CD4-positive, alpha-beta T cell treated with Interleukin-2 at 100 ng/mL for 4 hours (primary cell): ENCODE measurements at regions not wholly inside any gene's neighbourhood (a gene's known extent, or its start where the extent isn't known, plus 50 kb on each side); places are given as distances from the start of the nearest gene placed in this dataset.

Source experiments
- DNase-seq: peaks from one replicate; pipeline ENCODE4 v3.0.0-alpha.2; 2020; ENCODE audit warnings: low spot score

DNA sequence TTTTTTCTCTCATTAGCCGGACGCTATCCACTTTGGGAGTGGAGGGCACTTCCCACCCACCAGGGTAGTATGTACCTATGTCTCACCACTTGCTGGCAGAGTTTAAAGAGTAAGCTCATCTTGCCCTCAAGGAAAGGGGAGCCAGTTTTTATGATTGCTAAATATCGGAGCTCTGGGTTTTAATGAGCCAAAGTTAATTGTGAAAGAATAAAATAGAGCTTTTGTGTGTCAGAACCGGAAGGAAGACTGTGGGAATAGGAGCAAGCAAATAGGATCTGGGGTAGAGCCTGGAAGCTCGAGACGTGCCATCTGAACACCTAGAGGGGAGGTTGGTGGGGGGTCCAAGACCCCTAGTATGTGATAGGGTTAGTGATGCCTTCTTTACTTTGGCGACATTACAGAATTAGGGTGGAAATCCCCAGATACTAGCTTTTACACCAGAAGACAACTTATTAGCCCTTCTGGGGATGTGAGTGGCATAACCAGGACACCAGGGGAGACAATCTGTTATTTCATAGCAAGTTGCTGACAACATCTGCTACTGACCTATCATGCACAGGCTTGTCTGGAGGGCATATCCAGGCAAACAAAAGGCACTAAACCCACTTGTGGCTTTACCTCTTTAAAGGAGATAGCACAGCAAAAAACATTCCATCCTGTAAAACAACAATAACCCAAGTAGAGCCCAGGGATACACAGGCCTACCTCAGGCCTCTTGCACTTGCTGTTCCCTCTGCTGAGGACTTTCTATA, 333.8 kb downstream of the ZNF621 start:
- no peak for DNase-seq

DNA sequence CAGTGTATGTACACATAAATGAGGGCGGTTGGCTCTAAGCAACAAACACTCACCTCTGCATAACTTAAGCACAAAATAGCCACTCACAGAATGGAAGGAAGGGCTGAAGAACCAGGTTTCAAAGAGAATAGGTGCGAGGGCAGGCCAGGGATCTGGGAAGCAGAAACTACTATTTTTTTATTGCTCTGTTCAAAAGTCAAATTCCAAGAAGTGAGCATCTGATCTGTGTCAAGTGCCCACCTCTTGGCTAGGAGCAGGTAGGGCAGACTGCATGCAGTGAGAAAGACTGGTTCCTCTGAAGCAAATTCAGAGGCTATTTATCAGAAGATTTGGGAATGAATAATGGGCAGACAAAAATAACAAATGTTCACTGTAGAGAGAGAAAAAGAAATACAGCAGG, 336.4 kb upstream of the CTNNB1 start:
- no peak for DNase-seq

DNA sequence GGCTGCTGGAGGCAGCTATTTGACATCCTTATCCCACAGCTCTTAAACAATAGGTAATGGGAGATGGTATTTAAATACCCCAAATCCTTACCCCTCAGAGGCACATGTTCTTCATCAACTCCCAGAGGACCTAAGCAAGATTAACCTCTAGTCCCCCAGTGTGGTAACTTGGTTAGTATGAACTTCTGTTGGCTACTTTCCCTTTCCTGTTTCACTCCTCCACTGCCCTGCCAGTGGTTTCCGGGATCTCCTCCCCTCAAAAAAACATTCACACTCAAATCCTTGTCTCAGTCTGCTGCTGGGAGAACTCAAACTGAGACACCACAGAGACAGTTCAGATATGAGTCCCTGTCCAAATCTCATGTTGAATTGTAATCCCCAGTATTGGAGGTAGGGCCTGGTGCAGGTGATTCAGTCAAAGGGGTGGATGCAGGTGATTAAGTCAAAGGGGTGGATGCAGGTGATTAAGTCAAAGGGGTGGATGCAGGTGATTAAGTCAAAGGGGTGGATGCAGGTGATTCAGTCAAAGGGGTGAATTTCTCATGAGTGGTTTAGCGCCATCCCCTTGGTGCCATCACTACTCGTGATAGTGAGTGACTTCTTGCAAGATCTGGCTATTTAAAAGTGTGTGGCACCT, 335.0 kb upstream of the CTNNB1 start:
- DNase-seq = no peak

DNA sequence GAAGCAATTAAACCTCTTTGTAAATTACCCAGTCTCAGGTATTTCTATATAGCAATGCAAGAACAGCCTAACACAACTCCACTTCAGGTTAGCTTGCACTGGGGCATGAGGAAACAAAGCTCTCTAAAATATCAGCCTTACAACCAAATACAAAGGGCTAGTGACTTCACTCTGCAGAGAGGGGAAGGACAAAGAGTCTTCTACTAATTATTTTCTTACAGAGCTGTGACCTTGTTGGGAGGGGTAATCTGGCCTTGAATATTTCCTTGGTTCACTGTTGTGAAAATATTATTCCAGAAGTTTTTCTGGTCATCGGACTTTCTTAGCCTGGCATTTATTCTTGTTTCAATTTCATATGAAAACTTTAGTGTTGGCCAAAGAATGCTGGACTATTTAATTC, 334.4 kb upstream of the CTNNB1 start:
- DNase-seq = no peak

DNA sequence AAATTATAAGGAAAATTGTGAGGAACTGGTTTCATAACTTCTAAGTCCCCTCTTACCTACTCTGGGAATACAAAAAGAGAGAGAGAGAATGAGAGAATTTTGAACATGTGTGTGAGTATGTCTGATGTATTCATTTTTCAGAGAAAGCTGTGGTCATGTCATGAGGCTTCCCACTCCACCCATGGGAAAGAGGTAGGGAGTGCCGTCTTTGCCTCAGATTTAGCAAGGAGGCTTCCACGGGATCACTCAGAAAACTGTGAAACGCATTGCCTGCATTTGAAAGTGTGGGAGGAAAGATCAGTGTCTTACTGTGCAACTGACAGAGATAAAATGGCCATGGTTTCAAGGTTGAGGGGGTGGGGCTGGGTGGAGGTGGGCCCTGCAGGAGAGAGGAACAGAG, 331.5 kb upstream of the CTNNB1 start:
- DNase-seq = no peak

DNA sequence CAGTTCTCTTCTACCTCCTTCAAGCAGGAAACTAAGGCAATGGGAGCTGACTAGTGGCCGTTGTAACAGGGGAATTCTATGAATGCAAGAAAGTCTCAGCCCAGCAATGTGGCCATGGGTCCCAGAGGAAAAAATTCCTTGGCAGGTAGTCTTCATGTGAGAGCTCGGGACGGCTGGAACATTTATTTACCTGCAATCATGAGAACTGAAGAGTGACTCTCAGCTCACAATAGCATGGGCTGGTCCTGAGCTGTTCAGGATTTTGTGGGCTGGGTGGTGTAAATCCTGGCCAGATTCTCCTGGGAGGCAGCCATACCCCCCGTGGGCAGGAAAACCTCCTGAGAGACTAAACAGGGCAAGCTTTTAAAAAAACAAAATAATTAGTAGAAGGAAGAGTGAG, 330.3 kb upstream of the CTNNB1 start:
- DNase-seq = no peak

DNA sequence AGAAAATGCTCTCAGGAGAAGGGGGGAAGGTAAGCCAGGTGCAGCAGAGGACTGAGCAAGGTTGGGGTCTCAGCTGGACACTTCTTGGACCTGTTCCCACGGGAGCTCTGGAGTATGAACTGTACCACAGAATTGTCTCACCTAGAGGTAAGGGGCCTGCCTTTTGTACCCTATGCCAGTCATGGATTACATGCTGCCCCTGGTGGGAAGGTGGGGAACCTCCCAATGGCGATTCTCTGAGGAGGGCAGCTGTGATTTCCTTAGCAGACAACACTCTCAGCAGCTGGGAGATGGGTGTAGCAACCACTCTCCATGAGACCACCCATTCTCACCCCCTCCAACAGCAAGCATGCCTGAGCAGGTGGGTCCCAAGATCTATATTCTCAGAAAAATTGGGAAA, 329.4 kb upstream of the CTNNB1 start:
- DNase-seq = no peak

DNA sequence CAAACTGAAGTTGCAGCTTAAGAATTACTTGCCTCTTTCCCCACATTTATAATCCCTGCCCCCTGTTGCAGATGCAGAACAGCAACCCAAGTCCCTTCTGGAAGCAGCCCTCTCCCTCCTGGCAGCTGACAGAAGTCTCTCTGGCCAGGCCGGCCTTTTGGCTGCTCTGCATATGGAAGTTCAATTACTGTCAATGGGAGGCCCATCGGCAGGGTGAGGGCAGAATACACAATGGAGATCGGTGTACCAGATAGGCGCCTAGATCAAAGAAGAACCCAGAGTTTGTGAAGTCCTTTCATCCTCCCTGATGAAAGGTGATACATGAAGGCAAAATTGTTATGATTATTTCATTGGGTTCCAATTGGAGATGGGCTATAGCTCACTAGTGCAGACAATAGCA, 327.9 kb upstream of the CTNNB1 start:
- DNase-seq = no peak

DNA sequence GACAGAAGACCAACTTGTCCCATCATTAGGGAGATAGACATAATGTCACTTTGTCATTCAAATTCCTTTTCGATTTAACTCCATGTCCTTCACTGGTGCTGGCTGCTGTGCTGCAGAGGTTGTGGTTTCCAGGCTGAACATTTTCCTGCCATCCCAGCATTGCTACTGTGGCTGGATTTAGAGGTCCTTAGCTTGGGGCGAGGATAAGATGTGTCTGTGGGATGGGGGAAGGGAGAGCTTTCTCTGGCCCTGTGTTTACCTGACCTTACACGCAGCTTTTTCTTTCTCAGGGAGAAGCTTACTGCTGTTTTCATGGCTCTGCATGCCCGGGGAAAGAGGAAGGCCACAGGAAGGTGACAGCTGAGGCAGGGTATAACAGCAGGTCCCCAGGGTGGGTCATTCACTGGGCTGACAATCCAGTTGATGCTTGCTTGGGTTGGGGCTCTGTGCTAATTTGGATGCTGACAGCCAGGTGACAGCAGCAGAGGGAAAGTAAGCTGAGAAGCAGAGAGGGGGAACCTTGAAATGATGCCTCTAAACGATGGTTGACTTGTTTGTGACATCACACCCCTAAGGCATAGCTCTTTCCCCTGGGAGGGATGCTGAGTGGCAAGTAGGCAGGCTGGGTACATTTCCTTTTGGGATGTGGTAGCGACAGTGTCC, 326.9 kb upstream of the CTNNB1 start:
- DNase-seq = no peak

DNA sequence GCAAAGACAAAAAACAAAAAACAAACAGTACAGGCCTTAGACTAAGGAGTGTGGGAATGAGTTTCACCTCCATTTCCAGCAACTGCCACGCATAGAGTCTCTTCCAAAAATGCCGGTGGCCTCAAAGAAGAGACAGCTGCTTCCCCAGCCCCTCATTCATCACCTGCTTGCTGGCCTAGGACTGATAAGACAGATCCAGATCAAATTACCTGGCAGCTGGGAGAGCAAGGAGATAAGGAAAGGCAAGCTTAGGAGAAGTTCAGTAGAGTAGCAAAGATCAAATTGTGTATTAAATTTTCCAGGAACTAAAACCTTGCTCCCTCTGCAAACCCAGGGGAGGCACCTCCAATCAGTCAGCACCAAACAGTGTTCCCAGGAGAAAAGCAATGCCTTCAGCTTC, 325.8 kb upstream of the CTNNB1 start:
- no peak for DNase-seq

DNA sequence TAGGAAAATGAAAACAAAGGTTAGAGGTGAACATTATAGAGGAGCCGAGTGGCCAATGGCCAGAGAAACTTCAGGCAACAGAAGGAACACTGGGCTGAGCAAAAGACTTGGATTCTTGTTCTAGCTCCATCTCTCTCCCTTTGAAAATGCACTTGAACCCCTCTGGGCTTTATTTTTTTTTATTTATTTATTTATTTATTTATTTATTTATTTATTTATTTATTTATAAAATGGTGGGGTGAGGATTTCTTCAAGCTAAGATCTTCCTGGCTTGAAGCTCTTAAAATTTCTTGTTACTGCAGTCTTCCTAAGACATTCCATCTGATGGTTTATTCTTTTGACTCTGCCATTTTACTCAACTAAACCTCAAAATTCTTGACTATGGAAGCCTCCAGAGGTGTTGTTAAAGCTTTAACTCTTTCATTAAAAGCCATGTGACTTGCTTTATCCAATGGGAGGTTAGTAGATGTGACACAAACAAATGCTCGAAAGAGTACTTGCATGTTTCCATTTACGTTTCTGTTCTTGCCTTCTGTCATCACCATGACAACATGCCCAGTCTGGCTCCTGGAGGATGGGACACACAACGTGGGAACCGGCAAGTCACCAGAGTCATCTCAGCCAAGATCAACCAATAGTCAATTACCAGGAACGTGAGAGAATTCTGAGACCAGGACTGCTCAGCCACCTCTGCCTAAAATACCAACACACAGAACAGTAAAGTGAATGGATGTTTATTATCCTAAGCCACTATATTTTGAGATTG, 325.2 kb upstream of the CTNNB1 start:
- no peak for DNase-seq

DNA sequence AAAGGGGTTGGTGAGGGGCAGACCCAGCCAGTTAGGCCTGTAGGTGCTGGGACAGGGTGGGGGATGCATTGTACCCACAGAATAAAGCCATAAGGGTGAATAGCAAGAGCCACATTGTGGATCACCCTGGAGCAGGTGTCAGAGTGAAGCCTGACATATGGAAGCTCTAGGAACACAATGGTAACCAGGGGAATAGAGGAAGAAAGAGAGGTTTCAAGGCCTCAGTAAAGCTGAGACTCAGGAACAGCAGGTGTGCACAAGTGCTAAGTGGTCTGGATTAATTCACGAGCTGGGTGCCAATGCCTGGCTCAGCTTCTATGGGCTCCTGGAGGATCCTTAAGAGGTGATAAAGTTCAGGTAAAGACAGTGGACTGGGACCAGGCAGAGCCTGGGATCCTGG, 323.7 kb upstream of the CTNNB1 start:
- DNase-seq = no peak

DNA sequence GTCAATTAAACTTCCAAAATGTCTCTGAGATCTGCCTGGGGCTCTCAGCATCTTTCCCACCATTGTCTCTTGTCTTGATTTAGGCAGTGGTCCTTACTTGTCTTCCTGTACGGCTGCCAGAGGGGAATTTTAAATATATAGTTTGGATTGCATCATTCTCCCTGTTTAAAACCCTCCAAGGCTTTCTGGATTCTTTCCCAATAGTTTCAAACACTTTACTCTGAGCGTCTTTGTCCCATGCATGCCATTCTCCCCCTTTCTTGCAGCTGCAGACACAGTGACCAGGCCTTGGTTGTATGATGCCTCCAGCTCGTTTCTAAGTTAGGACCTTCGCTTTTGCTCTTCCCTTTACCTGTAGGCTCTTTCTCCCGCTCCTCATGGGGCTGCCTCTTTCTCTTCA, 323.3 kb upstream of the CTNNB1 start:
- DNase-seq = no peak

DNA sequence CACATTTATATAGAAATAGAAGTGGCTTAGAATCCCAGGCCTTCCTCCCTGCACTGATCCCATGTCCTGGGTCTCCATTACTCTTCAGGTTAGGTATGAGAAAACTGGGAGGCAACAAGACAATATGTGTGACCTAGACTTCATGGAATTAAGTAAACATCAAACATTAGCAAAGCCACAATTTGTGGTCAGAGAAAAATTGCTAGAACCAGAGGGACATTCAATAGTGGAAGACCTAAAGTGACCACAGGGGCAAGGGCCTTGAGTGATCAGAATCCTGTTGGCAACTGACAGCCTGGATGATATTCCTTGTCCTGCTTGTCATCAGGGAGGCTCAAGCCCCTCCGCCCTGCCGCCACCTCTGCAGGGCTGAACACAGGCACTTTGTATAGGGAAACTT, 322.8 kb upstream of the CTNNB1 start:
- DNase-seq = no peak

DNA sequence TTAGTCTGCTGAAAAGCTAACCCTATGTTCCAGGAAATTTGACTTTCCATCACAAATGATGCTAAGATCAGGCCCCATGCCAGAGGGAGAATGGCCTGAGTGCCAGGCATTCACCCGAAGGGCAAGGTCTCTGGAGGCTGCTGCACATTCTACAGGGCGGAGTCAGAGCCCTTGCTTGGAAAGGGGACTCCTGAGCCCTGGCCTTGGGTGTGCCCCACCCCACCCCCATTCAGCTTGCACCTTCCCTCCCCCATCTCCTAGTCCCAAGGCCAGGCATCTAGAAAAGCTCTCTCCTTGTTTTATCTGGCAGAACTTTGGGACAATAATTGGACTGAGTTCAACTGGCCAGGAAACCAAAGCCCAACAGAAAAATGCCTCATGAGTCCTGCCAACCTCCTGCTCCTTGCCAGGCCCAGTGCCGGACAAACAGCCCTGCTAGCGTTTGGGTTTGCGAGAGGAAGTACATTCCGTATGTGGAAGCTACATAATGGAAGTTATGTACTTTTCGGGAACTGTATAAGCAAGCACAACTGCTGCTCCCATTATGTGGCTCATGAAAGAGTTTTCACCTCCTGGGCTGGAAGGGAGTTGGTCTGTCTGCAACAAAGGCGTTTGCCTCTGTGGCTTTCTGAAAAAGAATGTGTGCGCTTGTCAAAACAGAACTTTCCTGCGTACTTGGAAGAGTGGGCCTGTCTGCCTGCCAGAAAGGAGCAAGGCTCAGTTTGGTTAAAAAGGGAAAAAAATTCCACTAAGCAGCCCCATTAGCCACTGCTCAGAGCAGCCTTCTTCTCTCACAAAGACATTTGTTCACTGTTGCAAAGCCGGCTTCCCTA, 321.5 kb upstream of the CTNNB1 start:
- DNase-seq = no peak

DNA sequence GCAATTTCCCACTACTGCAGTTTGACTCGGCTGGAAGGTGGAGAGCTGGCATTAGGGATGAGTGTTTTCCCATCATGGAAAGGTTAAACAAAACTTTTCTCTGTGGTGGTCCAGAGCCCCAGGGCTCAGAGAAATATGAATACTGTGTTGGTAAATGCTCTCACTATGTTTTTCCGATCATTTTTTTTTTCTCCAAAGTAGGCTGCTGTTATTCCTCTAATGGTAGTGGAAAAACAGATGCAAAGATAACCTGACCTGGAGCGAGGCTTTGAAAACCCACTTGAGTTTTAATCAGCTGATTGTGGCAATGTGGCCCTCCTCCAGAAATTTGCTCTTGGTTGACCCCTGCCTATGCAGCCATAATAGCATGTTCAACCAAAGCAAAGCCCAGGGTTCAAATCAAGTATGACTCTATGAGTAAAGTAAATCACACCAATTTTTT, 320.8 kb upstream of the CTNNB1 start:
- no peak for DNase-seq

DNA sequence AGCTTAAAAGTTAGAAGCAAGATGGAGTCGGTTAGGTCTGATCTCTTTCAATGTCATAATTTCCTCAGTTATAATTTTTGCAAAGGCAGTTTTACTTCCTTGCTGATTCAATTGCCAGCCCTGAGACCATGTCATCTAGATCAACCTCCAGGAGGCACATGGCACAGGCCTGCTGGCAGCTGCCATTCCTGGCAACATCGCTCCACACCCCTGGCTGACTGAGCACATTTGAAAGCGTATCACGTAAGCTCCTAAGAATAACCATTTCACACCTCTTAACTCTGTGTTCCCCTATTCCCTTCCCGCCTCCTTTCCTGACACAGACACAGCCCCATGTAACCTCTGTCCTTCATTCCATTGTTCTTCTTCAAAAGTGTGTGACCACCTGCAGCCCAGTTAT, 313.9 kb upstream of the CTNNB1 start:
- DNase-seq = no peak

DNA sequence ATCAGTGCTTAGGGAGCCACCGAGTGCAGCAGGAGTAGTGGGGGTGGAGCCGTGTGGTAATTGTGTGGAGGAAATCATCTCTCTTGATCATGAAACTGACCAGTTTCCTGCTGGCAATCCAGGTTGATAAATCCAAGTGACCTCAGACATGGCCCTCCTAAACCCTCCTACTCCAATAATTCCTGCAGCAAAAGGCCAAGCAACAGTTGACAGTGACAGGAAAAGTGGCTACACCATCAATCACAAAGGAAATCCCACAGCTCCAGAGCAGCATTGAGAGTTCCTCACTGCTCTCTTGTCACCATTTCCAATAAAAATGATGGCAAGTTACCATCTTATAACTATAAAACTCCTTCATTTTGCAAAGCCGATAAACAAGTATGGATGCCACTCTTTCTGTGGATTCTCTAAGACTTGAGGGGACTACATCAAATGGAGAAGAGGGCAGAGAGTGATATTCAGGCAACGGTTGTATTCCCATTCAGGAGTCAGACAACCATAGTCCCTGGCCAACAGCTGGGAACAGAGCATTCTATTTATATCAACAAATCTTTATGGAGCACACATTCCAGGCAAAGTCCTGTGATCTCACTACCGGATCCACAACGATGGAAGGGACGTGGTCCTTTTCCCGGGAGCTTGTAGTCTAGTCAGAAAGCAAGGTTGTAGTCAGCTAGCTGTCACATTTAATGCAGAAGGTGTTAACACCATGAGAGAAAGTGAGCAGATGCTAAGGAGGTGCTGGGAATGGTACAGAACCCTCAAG, 312.5 kb upstream of the CTNNB1 start:
- DNase-seq = no peak

DNA sequence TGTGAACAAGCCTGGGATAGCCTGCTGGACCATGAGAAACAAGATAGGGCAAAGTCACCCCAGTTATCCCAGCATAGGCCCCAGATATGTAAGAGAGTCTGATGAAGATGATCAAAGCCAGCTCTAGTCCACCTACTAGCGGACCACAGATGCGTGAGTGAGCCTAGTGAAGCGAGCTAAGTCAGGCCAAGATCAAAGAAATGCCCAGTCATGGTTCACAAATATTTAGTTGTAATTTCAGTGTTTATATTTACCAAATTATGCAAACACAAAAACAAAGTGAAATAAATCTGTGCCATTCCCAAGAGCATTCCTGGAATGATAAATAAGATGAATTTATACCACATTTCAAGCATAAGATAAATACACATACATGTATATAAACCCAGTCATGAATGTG, 308.1 kb upstream of the CTNNB1 start:
- no peak for DNase-seq

DNA sequence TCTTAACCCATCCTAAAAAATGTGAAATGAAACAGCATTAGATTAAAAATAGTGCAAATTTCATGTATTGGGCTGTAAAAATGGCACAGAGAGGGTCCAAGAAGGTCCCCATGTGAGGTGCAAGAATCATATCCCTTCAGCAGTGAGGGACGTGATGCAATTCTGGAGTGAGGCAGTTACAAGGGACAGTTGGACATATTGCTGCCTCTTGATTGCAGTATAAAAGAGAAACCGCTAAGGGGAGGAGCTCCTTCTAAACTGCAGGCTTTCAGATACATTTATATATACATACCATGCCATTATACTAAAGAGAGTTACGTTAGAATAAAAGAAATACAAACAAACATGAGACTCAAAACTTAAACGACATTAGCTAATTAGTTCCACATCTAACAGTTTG, 304.2 kb upstream of the CTNNB1 start:
- no peak for DNase-seq

DNA sequence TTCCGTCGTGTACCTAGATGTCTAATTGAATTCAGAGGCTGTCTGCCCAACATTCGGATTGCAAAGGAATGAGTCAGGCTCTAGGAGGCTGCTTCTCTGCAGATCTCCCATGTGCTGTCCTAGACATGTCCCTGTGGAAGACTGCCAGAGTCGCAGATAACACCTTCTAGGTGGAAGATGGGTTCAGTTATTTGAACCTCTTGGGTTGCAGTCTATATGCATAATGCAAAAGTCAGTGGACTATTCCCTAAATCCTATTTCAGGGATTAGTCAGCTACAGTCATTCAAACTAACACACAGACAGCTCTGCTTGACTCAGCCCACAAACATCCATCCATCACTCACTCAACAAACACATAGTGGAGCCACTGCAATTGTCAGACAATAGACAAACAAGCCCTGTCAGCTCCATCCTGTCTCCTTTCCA, 300.0 kb upstream of the CTNNB1 start:
- DNase-seq = no peak
